AML-193 (cell line): ENCODE measurements at regions not wholly inside any gene's neighbourhood (a gene's known extent, or its start where the extent isn't known, plus 50 kb on each side); places are given as distances from the start of the nearest gene placed in this dataset.
A peak's percentile ranks its signal among the peaks of the same experiment; 100 is the strongest.
"Not testable (repeated sequence)": the region's sequence is repeated elsewhere in the genome, so short reads cannot be mapped to it uniquely, and the experiment has no call there.

Experiments used
- DNase-seq, 2 experiments: peaks; one replicate each; lab custom pipeline; 2025; lab: John Stamatoyannopoulos, UW

DNA sequence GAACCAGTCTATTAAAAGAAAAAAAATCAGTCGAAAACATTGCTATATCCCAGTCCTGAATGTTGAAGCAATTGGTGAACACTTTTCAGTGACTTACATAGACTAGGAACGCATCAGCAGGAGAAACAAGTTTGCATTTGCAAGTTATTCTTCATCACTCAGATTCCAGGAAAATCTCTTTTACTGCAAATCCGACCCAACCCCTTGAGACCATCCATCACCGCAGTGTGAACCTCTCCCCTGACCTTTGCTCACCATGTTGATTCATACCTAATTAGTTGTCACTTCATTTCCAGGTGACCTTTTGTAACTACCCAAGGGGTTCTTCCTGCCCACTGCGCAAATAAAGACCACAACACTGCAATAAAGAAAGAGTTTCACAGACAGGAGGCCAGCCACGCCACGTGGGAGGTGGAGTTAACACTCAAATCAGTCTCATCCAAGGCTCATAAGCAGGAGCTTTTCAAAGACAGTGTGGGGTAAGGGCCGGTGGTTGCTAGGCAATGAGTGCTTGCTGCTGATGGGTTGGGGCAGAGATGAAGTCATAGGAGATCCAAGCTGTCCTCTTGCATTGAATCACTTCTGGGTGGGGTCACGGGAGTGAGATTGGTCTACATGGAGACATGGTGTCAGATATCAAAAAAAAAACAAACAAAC lies 241.3 kb upstream of the TMEM132C start:
- DNase-seq: no peak

- no peak for DNase-seq
These were observed 240.0 kb upstream of the TMEM132C start for GRCh38 chr12:128026696-128027574.

GRCh38 chr12:128033473-128033872 lies 233.5 kb upstream of the TMEM132C start:
- no peak for DNase-seq

DNA sequence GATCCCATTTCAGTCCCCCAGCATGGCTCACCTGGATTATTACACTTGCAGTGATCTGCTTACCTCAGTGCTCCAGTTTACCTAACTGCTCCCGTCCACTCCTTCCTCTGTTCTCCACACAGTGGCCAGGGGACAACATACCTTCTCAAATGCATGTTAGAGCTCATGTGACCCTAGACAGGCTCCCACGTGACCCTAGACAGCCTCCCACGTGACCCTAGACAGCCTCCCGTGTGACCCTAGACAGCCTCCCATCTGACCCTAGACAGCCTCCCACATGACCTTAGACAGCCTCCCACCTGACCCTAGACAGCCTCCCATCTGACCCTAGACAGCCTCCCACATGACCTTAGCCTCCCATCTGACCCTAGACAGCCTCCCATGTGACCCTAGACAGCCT lies 226.0 kb upstream of the TMEM132C start:
- no peak for DNase-seq

DNA sequence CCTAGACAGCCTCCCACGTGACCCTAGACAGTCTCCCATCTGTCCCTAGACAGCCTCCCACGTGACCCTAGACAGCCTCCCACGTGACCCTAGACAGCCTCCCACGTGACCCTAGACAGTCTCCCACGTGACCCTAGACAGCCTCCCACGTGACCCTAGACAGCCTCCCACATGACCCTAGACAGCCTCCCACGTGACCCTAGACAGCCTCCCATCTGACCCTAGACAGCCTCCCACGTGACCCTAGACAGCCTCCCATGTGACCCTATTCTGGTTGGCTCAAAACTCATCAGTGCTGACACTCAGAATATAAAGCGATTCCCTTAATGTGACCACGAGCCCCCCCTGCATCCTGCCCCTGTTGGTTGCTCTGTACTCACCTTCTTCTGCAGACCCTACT lies 224.7 kb upstream of the TMEM132C start:
- not testable (repeated sequence) for DNase-seq

- no peak for DNase-seq
These were observed 224.1 kb upstream of the TMEM132C start for GRCh38 chr12:128042825-128043224.

GRCh38 chr12:128043317-128043716 lies 223.7 kb upstream of the TMEM132C start:
- DNase-seq: no peak

- no peak for DNase-seq
These were observed 219.5 kb upstream of the TMEM132C start for GRCh38 chr12:128047266-128048060.

GRCh38 chr12:128052331-128052730 lies 214.6 kb upstream of the TMEM132C start:
- no peak for DNase-seq

DNA sequence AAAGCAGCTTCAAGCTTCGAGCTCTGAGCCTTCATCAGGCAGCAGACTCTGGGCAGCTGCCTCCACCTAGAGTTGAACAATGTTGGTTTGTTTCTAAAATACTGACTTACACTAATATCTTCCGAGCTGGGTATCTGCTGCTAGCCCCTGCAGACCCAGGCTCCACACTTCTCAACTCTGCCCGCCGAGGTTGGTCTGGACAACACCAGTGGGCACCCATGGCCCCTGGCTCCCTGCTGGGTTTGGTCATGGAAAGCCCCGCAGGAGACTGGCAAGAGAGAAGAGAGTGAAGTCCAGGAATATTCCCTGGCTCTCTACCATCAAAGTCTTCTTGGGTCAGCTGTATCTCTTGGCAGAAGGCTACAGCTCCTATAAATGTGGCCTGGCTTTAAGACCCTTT lies 214.2 kb upstream of the TMEM132C start:
- DNase-seq: no peak

- no peak for DNase-seq
These were observed 211.4 kb upstream of the TMEM132C start for GRCh38 chr12:128055567-128055966.

GRCh38 chr12:128056136-128056801 lies 210.7 kb upstream of the TMEM132C start:
- DNase-seq: no peak

DNA sequence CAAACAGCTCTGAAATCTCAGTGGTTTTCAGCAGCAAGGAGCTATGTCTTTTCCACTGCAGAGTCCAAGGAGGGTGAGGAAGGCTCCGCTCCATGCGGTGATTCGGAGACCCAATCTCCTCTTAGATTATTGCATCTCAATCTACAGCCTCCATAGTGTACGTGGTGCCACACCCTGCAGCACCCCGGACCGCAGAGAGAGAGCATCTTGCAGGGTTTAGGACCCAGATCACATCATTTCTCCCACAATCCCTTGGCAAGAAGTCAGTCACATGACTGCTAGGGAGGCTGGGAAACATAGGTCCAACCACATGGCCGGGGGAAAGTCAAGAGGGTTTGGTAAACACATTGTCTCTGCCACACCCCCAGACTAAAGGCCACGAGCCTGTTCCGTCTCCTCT lies 209.4 kb upstream of the TMEM132C start:
- DNase-seq: no peak

- no peak for DNase-seq
These were observed 207.2 kb upstream of the TMEM132C start for GRCh38 chr12:128059621-128060370.

- no peak for DNase-seq
These were observed 198.8 kb upstream of the TMEM132C start for GRCh38 chr12:128068211-128068610.

GRCh38 chr12:128069359-128069997 lies 197.5 kb upstream of the TMEM132C start:
- DNase-seq: peak; percentile 0 to 1

DNA sequence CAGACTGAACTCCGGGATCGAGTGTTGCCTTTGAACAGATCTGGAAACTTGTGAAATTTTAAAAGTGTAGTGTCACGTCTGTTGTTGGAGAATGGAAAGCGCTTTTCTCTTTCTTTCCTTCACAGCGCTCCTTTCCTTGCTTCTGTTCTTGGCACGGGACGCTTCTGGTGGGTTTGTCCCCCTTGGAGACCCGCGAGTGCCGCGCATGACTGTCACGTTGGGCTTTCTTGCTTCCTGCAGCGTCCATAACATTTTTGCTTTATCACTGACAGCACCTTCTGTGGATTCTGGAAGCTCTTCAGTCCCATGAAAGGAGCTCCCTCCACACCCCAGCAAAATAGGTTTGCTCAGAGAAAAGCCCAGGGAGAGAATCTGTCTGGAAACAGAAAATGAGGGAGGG lies 193.0 kb upstream of the TMEM132C start:
- DNase-seq: no peak

DNA sequence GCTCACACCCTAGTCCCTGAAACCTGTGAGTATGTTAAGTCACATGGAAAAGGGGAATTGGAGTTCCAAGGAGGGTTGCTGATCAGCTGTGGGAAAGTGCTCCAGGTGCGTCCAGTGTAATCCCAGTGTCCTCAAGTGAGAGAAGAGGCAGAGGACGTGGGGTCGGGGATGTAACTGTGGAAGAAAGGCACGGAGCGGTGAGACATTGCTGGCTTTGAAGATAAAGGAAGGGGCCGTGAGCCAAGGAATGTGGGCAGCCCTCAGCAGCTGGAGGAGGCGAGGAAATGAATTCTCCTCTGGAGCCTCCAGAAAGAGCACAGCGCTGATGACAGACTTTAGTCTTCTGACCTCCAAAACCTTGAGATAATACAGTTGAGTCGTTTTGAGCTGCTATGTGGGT lies 191.6 kb upstream of the TMEM132C start:
- DNase-seq: no peak

GRCh38 chr12:128076188-128076587 lies 190.8 kb upstream of the TMEM132C start:
- no peak for DNase-seq

GRCh38 chr12:128077211-128077916 lies 189.6 kb upstream of the TMEM132C start:
- no peak for DNase-seq
